K562 (cell line): ENCODE measurements at regions not wholly inside any gene's neighbourhood (a gene's known extent, or its start where the extent isn't known, plus 50 kb on each side); places are given as distances from the start of the nearest gene placed in this dataset.

ENCODE experiments used
- ATAC-seq: fragments of 200-7000 bp; cut with Tn5 transposase; 3 replicates; pipeline ENCODE4 v1.9.1; 2020; ENCODE audit warnings: moderate library complexity
- BruUV-seq: library from RNA; stranded (reverse); fragments of 400-500 nt; replicated peaks from 2 replicates; lab custom pipeline; 2021; lab: Mats Ljungman, UMichigan
- CTCF ChIA-PET: fragments of 300-600 bp; formaldehyde crosslinking; extraction: SDS; loops from one replicate; lab custom pipeline; 2021; ENCODE audit warnings: low intra/inter-chr PET ratio; lab: Yijun Ruan, JAX
- POLR2A ChIA-PET: fragments of 300-600, 350-650 bp; sonication (Branson Sonifier 250); formaldehyde crosslinking; extraction: SDS; loops from one replicate; lab custom pipeline; 2021; ENCODE audit warnings: antibody characterized with exemption, inconsistent platforms; lab: Yijun Ruan, JAX
- DNase-seq, 4 experiments: peaks; one replicate each; pipeline versions ENCODE4 v3.0.0 to v3.0.0-alpha.2; 2011 to 2018; ENCODE audit warnings: low spot score in 3 of 4, mixed read lengths in 3 of 4; ENCODE audit errors: extremely low read depth in 1 of 4
- FAIRE-seq: peaks from 2 replicates; lab custom pipeline; 2011; peaks lifted over from hg19 to GRCh38; lab: Jason Lieb, UNC
- H2AFZ ChIP-seq: 2 replicates; pipeline ENCODE4 v1.6.0; 2011; ENCODE audit warnings: low read depth, low read length, control low read depth, inconsistent platforms
- H3K27ac ChIP-seq: fragments of 200-600 bp; 3 replicates; pipeline ENCODE4 v1.8.0; 2011; ENCODE audit warnings: low read depth, mild to moderate bottlenecking, control low read depth, inconsistent platforms, low read length, moderate library complexity, mixed read lengths; ENCODE audit errors: extremely low read depth
- H3K27me3 ChIP-seq, 2 experiments: fragments of 300-600 bp in 1 of 2; 2 replicates in 1 of 2; 3 replicates in 1 of 2; pipeline versions ENCODE4 v1.6.0 to v1.8.0; 2011; ENCODE audit warnings: inconsistent platforms in 2 of 2, low read length in 2 of 2, mild to moderate bottlenecking in 1 of 2, mixed read lengths in 1 of 2, moderate library complexity in 1 of 2; ENCODE audit not compliant: control insufficient read depth in 2 of 2, insufficient read depth in 2 of 2
- H3K36me3 ChIP-seq: fragments of 300-600 bp; 3 replicates; pipeline ENCODE4 v1.8.0; 2011; ENCODE audit warnings: mild to moderate bottlenecking, low read length, inconsistent platforms; ENCODE audit not compliant: control insufficient read depth, insufficient read depth
- H3K4me1 ChIP-seq, 2 experiments: fragments of 200-600 bp in 1 of 2; replicated peaks in 1 of 2; 2 replicates in 1 of 2; 3 replicates in 1 of 2; pipeline versions ENCODE4 v1.5.1 to v1.8.0; 2011; ENCODE audit warnings: inconsistent platforms in 2 of 2, low read length in 2 of 2, mild to moderate bottlenecking in 1 of 2, mixed read lengths in 1 of 2, moderate library complexity in 1 of 2; ENCODE audit not compliant: control insufficient read depth in 2 of 2, insufficient read depth in 2 of 2
- H3K4me2 ChIP-seq: 2 replicates; pipeline ENCODE4 v1.6.1; 2011; ENCODE audit warnings: low read length, control low read depth, inconsistent platforms, mixed read lengths; ENCODE audit not compliant: insufficient read depth
- H3K4me3 ChIP-seq: fragments of 200-600 bp; sonication (generic), shearing (Covaris generic); 2 replicates; pipeline ENCODE4 v1.5.1; 2016; ENCODE audit warnings: control low read depth, inconsistent platforms
- H3K79me2 ChIP-seq: fragments of 200-600 bp; 3 replicates; pipeline ENCODE4 v1.8.0; 2011; ENCODE audit warnings: low read length, inconsistent platforms; ENCODE audit not compliant: control insufficient read depth, insufficient read depth
- H3K9ac ChIP-seq, 2 experiments: 2 replicates each; pipeline versions ENCODE4 v1.6.0 to v1.6.1; 2011; ENCODE audit warnings: low read depth in 2 of 2, low read length in 2 of 2, control low read depth in 1 of 2, inconsistent platforms in 1 of 2, mild to moderate bottlenecking in 1 of 2, mixed read lengths in 1 of 2; ENCODE audit not compliant: insufficient read depth in 1 of 2
- H3K9me1 ChIP-seq: one replicate; pipeline ENCODE4 v1.6.0; 2011; ENCODE audit warnings: inconsistent platforms, mild to moderate bottlenecking, low read length, moderate library complexity; ENCODE audit not compliant: control insufficient read depth, insufficient read depth
- H3K9me3 ChIP-seq: replicated peaks from 2 replicates; pipeline ENCODE4 v1.5.1; 2011; ENCODE audit warnings: low read depth, low read length, inconsistent platforms; ENCODE audit not compliant: control insufficient read depth, insufficient read depth
- H4K20me1 ChIP-seq: replicated peaks from 2 replicates; pipeline ENCODE4 v1.6.1; 2011; ENCODE audit warnings: low read length, inconsistent platforms, mixed read lengths; ENCODE audit not compliant: control insufficient read depth, insufficient read depth
- HSF4 ChIP-seq: fragments of 250-450 bp; sonication (Bioruptor Pico); IDR thresholded peaks from 2 replicates; pipeline ENCODE4 v2.1.2; 2022; ENCODE audit warnings: mild to moderate bottlenecking, moderate library complexity, borderline replicate concordance
- PCBP1 ChIP-seq: fragments of 200-400 bp; formaldehyde crosslinking; IDR thresholded peaks from 2 replicates; pipeline ENCODE4 v1.6.1; 2018; ENCODE audit warnings: mild to moderate bottlenecking, low read depth, low read length; ENCODE audit not compliant: poor library complexity, severe bottlenecking
- POLR3G ChIP-seq: IDR thresholded peaks from 2 replicates; pipeline ENCODE4 v1.6.1; 2011; ENCODE audit not compliant: insufficient read length, insufficient replicate concordance; ENCODE audit errors: extremely low read depth
- RCOR1 ChIP-seq, 2 experiments: IDR thresholded peaks; 2 replicates each; pipeline ENCODE4 v1.6.1; 2012; ENCODE audit warnings: low read depth in 2 of 2, low read length in 2 of 2, borderline replicate concordance in 1 of 2, improper control_type of control experiment in 1 of 2
- ZC3H8 ChIP-seq: fragments of 450-650 bp; IDR thresholded peaks from 2 replicates; pipeline ENCODE4 v1.6.1; 2017
- ZFP1 ChIP-seq: fragments of 450-650 bp; formaldehyde crosslinking; IDR thresholded peaks from 2 replicates; pipeline ENCODE4 v1.4.0; 2020; ENCODE audit warnings: mild to moderate bottlenecking, mixed read lengths
- ZKSCAN8 ChIP-seq: fragments of 200-800 bp; sonication (Bioruptor generic); IDR thresholded peaks from 2 replicates; pipeline ENCODE4 v1.6.1; 2016; ENCODE audit warnings: missing genetic modification characterization, missing compliant biosample characterization
- WGBS: fragments of 100-300 bp; shearing (Covaris generic); methylation state at CpG from one replicate; pipeline ENCODE4 v1.1.6; 2016; ENCODE audit warnings: low coverage, mixed read lengths; ENCODE audit not compliant: insufficient coverage; ENCODE audit errors: missing lambda C conversion rate; 5-methylcytosine and 5-hydroxymethylcytosine counted together
- in situ Hi-C: fragments of 300-500 bp; cut with MboI; formaldehyde crosslinking; loops from 4 replicates; pipeline ENCODE4 v1.15.0; 2018; ENCODE audit warnings: inconsistent platforms, mixed read lengths
- intact Hi-C: fragments of 100-400 bp; cut with micrococcal nuclease; formaldehyde crosslinking; loops from 2 replicates; pipeline ENCODE4 v1.14.2; 2022
- TF ChIP-seq, protein P1 (sequence below): IDR thresholded peaks from 2 replicates; pipeline ENCODE4 v1.6.1; 2014; ENCODE audit warnings: antibody characterized with exemption
- TF ChIP-seq, protein P2 (sequence below): fragments of 250-450 bp; sonication (Bioruptor Pico); IDR thresholded peaks from 2 replicates; pipeline ENCODE4 v1.8.0; 2021; ENCODE audit warnings: borderline replicate concordance, mild to moderate bottlenecking, moderate library complexity; ENCODE audit not compliant: poor library complexity, severe bottlenecking
- TF ChIP-seq, protein P3 (sequence below): fragments of 450-650 bp; IDR thresholded peaks from 2 replicates; pipeline ENCODE4 v1.7.1; 2018; ENCODE audit warnings: mild to moderate bottlenecking, low read depth; ENCODE audit not compliant: partially characterized antibody
- TF ChIP-seq, protein P4 (sequence below): sonication (generic); formaldehyde crosslinking; IDR thresholded peaks from 2 replicates; pipeline ENCODE4 v1.8.0; 2022; ENCODE audit warnings: mild to moderate bottlenecking, missing genetic modification reagents, borderline replicate concordance

DNA sequence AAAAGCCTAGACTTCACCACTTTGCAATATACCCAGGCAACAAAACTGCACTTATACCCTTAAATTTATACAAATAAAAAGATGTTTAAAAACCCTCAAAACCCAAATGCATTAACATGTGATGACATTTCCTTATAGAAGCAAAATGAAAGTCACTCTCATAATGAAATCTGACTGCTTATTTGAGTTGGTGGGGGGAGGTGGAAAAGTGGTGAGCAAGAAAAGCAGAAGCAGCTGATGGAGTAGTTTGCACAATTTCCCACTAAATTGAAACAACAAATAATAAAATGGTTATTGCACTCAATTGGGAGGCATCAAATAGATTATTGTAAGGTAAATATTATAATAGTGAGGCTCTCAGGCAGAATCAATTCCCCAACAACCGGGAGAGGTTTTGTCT lies 54.0 kb upstream of the GADL1 start (continued):
- TF ChIP-seq, protein P1, sequence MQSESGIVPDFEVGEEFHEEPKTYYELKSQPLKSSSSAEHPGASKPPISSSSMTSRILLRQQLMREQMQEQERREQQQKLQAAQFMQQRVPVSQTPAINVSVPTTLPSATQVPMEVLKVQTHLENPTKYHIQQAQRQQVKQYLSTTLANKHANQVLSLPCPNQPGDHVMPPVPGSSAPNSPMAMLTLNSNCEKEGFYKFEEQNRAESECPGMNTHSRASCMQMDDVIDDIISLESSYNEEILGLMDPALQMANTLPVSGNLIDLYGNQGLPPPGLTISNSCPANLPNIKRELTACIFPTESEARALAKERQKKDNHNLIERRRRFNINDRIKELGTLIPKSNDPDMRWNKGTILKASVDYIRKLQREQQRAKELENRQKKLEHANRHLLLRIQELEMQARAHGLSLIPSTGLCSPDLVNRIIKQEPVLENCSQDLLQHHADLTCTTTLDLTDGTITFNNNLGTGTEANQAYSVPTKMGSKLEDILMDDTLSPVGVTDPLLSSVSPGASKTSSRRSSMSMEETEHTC, result no peak
- TF ChIP-seq, all 486 proteins: peak for 0

DNA sequence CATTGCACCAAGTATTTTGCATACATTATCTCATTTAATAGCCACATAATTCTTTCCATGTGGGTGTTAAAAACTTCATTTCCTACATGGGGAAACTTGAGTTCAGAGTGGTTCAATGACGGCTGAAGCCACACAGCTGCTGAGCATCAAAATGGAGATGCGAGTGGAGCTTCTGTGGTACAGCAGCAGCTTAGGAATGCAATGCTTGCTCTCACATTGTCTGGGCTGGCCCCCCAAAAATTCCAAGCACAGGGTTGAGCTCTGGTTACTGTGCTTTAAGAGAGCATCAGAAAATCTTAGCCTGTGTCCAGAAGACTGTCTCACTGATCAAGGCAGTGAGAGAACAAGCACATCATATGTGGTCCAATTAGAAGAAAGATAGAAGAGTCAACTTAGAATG lies 57.4 kb upstream of the GADL1 start:
- no TSS peak for BruUV-seq
- H3K4me2 ChIP-seq, result no peak overlapping the region
- no peak overlapping the region for H3K27ac ChIP-seq
- intact Hi-C loops, result no loop called here
- ChIA-PET POLR2A (no interaction called here), CTCF (no interaction called here)
- in situ Hi-C loops, result no loop called here
- DNase-seq (no peak), FAIRE-seq (no peak), ATAC-seq (no peak)
- H3K9me3 ChIP-seq, result no peaks in the 10 kb centered on the region
- H3K79me2 ChIP-seq, result no peaks in the 10 kb centered on the region
- no peak overlapping the region for H2AFZ ChIP-seq
- no peaks in the 10 kb centered on the region for H3K36me3 ChIP-seq
- H3K27me3 ChIP-seq, result no peaks in the 10 kb centered on the region
- WGBS, result 13% methylated on average over 2 of the region's 2 CpGs
- H3K9ac ChIP-seq, result no peak overlapping the region
- no peaks in the 10 kb centered on the region for H4K20me1 ChIP-seq
- H3K9me1 ChIP-seq, result no peaks in the 10 kb centered on the region
- no peak overlapping the region for H3K4me3 ChIP-seq
- TF ChIP-seq HSF4 (CRISPR knock-in tag) (no peak), ZKSCAN8 (CRISPR knock-in tag) (no peak), POLR3G (no peak), ZFP1 (CRISPR knock-in tag) (no peak), ZC3H8 (no peak), RCOR1 (IDR thresholded peaks at IDR 0.05; ENCODE audit: borderline replicate concordance in 1 of 2, low read depth in 2 of 2, low read length in 2 of 2) (no peak), PCBP1 (no peak)
- TF ChIP-seq, protein P2, sequence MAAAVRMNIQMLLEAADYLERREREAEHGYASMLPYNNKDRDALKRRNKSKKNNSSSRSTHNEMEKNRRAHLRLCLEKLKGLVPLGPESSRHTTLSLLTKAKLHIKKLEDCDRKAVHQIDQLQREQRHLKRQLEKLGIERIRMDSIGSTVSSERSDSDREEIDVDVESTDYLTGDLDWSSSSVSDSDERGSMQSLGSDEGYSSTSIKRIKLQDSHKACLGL (CRISPR knock-in tag), result no peak
- TF ChIP-seq, protein P3, sequence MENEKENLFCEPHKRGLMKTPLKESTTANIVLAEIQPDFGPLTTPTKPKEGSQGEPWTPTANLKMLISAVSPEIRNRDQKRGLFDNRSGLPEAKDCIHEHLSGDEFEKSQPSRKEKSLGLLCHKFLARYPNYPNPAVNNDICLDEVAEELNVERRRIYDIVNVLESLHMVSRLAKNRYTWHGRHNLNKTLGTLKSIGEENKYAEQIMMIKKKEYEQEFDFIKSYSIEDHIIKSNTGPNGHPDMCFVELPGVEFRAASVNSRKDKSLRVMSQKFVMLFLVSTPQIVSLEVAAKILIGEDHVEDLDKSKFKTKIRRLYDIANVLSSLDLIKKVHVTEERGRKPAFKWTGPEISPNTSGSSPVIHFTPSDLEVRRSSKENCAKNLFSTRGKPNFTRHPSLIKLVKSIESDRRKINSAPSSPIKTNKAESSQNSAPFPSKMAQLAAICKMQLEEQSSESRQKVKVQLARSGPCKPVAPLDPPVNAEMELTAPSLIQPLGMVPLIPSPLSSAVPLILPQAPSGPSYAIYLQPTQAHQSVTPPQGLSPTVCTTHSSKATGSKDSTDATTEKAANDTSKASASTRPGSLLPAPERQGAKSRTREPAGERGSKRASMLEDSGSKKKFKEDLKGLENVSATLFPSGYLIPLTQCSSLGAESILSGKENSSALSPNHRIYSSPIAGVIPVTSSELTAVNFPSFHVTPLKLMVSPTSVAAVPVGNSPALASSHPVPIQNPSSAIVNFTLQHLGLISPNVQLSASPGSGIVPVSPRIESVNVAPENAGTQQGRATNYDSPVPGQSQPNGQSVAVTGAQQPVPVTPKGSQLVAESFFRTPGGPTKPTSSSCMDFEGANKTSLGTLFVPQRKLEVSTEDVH, result no peak
- TF ChIP-seq, protein P4, sequence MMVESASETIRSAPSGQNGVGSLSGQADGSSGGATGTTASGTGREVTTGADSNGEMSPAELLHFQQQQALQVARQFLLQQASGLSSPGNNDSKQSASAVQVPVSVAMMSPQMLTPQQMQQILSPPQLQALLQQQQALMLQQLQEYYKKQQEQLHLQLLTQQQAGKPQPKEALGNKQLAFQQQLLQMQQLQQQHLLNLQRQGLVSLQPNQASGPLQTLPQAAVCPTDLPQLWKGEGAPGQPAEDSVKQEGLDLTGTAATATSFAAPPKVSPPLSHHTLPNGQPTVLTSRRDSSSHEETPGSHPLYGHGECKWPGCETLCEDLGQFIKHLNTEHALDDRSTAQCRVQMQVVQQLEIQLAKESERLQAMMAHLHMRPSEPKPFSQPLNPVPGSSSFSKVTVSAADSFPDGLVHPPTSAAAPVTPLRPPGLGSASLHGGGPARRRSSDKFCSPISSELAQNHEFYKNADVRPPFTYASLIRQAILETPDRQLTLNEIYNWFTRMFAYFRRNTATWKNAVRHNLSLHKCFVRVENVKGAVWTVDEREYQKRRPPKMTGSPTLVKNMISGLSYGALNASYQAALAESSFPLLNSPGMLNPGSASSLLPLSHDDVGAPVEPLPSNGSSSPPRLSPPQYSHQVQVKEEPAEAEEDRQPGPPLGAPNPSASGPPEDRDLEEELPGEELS (CRISPR knock-in tag), result no peak
- no peaks in the 10 kb centered on the region for H3K4me1 ChIP-seq
